HG03103 (cell line): ENCODE measurements at regions not wholly inside any gene's neighbourhood (a gene's known extent, or its start where the extent isn't known, plus 50 kb on each side); places are given as distances from the start of the nearest gene placed in this dataset.
"Not testable (repeated sequence)": the region's sequence is repeated elsewhere in the genome, so short reads cannot be mapped to it uniquely, and the experiment has no call there.

ENCODE experiments used
- ATAC-seq: cut with Tn5 transposase; IDR thresholded peaks from one replicate; pipeline ENCODE4 v1.9.1; 2021; ENCODE audit warnings: low read depth; ENCODE audit not compliant: unreplicated experiment

DNA sequence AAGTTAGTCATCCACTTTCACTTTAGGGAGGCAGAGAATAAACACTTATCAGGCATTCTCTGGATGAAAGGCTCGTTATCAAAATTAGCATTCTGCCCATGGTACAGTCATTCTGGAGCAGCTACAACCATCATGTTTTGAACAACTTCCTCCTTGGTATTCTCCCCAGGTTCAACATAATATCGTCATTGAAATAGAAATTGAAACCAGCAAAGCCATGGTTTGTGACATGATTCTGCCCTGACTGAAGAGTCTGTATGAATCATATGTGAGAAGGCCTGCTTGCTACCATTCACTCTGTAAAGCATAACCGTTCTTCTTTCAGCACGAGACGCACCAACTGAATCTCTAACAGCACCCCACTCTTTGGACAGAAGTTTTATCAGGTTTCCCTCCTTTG, 127.5 kb upstream of the RADX start:
- peak; percentile 95 for ATAC-seq

DNA sequence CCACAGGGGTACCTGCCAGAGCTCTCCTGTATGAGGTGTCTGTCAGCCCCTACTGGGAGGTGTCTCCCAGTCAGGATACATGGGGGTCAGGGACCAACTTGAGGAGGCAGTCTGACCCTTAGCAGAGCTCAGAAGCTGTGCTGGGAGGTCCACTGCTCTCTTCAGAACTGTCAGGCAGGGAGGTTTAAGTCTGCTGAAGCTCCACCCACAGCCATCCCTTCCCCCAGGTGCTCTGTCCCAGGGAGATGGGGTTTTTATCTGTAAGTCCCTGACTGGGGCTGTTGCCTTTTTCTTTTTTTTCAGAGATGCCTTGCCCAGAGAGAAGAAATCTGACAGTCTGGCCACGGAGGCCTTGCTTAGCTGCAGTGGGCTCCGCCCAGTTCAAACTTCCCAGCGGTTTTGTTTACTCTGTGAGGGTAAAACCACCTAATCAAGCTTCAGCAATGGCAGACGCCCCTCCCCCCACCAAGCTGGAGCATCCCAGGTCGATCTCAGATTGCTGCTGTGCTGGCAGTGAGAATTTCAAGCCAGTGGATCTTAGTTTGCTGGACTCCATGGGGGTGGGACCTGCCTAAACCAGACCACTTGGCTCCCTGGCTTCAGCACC, 118.5 kb upstream of the RADX start:
- not testable (repeated sequence) for ATAC-seq

DNA sequence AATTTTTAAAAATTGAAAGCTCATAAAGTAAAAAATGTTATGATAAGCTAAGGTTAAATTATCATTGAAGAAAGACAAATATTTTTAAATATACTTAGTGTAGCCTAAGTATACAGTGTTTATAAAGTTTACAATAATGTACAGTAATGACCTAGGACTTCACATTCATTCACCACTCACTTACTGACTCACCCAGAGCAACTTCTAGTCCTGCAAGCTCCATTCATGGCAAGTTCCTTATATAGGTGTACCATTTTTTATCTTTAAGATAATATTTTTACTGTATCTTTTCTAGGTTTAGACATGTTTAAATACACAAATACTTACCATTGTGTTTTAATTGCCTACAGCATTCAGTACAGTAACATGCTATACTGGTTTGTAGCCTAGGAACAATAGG, 112.3 kb upstream of the RADX start:
- ATAC-seq: no peak

DNA sequence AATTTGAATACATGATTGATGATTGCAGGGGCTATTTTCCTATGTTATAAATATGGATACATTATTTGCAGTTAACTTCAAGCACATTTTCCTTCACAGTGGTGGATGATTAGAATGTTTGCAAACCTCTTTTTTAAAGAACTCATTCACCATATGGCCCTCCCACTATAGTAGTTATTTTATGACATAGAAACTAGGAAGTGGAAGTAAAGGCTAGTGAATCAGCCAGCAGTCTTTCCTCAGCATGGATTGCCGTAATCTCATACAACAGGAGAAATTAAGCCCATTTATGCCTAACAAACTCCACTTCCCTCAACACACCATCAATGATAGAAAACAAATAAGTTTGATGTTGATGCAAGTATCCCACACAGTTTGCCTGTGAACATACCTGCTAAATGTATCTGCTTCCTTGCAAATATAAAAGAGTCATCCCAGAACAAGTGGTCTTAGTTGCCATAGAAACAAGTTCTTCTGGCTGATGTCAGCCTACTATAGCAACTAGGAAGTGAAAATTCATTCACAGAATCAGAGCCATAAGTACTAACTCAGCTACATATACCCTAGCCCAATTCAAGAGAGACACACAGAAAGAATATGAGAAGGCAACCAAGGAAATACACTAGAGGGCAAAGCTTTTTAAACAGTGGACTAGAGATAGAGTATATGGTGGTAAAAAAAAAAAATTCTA, 100.9 kb upstream of the RADX start:
- peak; percentile 81 for ATAC-seq
